Ishikawa (cell line): ENCODE measurements at regions not wholly inside any gene's neighbourhood (a gene's known extent, or its start where the extent isn't known, plus 50 kb on each side); places are given as distances from the start of the nearest gene placed in this dataset.
A peak's percentile ranks its signal among the peaks of the same experiment; 100 is the strongest.

Experiments used
- CEBPB ChIP-seq: IDR thresholded peaks from 2 replicates; pipeline ENCODE4 v1.6.1; 2012
- CREB1 ChIP-seq: IDR thresholded peaks from 2 replicates; pipeline ENCODE4 v1.6.1; 2012; ENCODE audit warnings: low read depth
- EGR1 ChIP-seq: IDR thresholded peaks from 2 replicates; pipeline ENCODE4 v1.6.1; 2012
- EP300 ChIP-seq: IDR thresholded peaks from 2 replicates; pipeline ENCODE4 v1.6.1; 2012; ENCODE audit warnings: borderline replicate concordance
- FOXM1 ChIP-seq: IDR thresholded peaks from 2 replicates; pipeline ENCODE4 v1.6.1; 2012; ENCODE audit warnings: low read depth, borderline replicate concordance
- NFIC ChIP-seq: IDR thresholded peaks from 2 replicates; pipeline ENCODE4 v1.6.1; 2012
- RAD21 ChIP-seq: IDR thresholded peaks from 2 replicates; pipeline ENCODE4 v1.6.1; 2012; ENCODE audit warnings: low read depth
- REST ChIP-seq: IDR thresholded peaks from 2 replicates; pipeline ENCODE4 v1.6.1; 2012; ENCODE audit warnings: low read depth, mild to moderate bottlenecking
- TAF1 ChIP-seq: IDR thresholded peaks from 2 replicates; pipeline ENCODE4 v1.6.1; 2012; ENCODE audit warnings: low read depth, mild to moderate bottlenecking
- TCF12 ChIP-seq: IDR thresholded peaks from 2 replicates; pipeline ENCODE4 v1.6.1; 2012; ENCODE audit warnings: low read depth
- TEAD4 ChIP-seq: IDR thresholded peaks from 2 replicates; pipeline ENCODE4 v1.6.1; 2012
- USF1 ChIP-seq: IDR thresholded peaks from 2 replicates; pipeline ENCODE4 v1.6.1; 2012
- YY1 ChIP-seq: IDR thresholded peaks from 2 replicates; pipeline ENCODE4 v1.6.1; 2012; ENCODE audit warnings: low read depth
- ZBTB7A ChIP-seq: IDR thresholded peaks from 2 replicates; pipeline ENCODE4 v1.6.1; 2012; ENCODE audit warnings: low read depth
- TF ChIP-seq, protein P1 (sequence below): IDR thresholded peaks from 2 replicates; pipeline ENCODE4 v1.6.1; 2012

GRCh38 chr6:23445157-23445710, 680.8 kb upstream of the NRSN1 start:
- TF ChIP-seq USF1 (no peak), TAF1 (no peak), CEBPB (no peak), TEAD4 (no peak), NFIC (no peak), EP300 (no peak), EGR1 (no peak), RAD21 (no peak), REST (no peak), TCF12 (no peak), CREB1 (no peak), YY1 (no peak), FOXM1 (no peak), ZBTB7A (no peak)
- TF ChIP-seq, protein P1, sequence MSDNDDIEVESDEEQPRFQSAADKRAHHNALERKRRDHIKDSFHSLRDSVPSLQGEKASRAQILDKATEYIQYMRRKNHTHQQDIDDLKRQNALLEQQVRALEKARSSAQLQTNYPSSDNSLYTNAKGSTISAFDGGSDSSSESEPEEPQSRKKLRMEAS, result no peak

GRCh38 chr6:23446469-23446967, 679.5 kb upstream of the NRSN1 start:
- TF ChIP-seq RAD21, result peak; percentile 30
- TF ChIP-seq, protein P1, result no peak

GRCh38 chr6:23447731-23448130, 678.3 kb upstream of the NRSN1 start:
- no peak for TF ChIP-seq EGR1
- no peak for TF ChIP-seq EP300
- TF ChIP-seq TAF1, result no peak
- no peak for TF ChIP-seq REST
- TF ChIP-seq, protein P1, result no peak
- no peak for TF ChIP-seq CREB1
- no peak for TF ChIP-seq TCF12
- no peak for TF ChIP-seq CEBPB

DNA sequence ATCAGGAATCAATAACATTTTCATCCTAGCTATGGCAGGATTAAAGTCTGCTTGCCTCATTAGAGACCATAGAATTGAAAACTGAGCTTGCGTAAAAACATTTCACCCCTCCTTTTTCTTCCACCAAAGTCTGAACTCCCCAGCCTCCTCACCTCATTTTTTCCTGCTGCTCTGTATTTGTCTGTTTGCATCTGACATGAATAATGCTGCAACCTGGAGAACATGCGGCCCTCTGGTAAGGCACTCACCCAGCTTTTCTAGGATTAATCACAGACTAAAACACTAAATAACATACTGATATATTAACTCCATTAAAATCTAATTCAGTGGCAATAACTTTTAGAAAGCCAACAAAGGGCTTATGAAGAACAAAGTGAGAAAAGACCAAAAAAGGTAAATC, 677.7 kb upstream of the NRSN1 start:
- no peak for TF ChIP-seq CEBPB
- TF ChIP-seq EGR1, result no peak
- no peak for TF ChIP-seq RAD21
- TF ChIP-seq TEAD4, result no peak

GRCh38 chr6:23454080-23454976, 671.7 kb upstream of the NRSN1 start:
- TF ChIP-seq YY1 (no peak), EP300 (no peak), CEBPB (no peak), ZBTB7A (no peak), TAF1 (no peak), USF1 (no peak), TEAD4 (no peak), REST (no peak), NFIC (no peak), EGR1 (no peak), TCF12 (no peak), CREB1 (no peak), FOXM1 (no peak), RAD21 (no peak)
- TF ChIP-seq, protein P1, result no peak
